HG03060 (cell line): ENCODE measurements at regions not wholly inside any gene's neighbourhood (a gene's known extent, or its start where the extent isn't known, plus 50 kb on each side); places are given as distances from the start of the nearest gene placed in this dataset.
A peak's percentile ranks its signal among the peaks of the same experiment; 100 is the strongest.
"Not testable (repeated sequence)": the region's sequence is repeated elsewhere in the genome, so short reads cannot be mapped to it uniquely, and the experiment has no call there.

ENCODE experiments used
- ATAC-seq: cut with Tn5 transposase; IDR thresholded peaks from one replicate; pipeline ENCODE4 v1.9.1; 2021; ENCODE audit warnings: low read depth, moderate number of reproducible peaks; ENCODE audit not compliant: unreplicated experiment

DNA sequence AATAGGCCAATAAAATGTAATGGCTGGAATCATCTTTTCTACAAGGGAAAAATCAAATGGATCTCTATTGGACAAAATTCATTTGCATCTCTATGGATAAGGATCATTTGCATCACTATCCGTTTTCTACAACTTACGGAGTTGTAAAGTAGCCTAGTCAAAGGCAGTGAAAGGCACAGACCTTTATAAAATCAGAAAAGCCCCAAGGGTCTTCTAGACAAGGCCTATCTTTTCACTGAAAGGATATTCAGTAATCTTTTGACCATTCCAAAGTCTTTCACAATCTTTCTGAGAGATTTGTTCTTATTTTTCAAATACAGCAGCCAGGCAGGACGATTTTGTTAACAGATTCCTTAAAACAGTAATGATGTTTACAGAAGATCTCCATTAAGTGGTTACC is 119.5 kb upstream of the JADE1 start:
- no peak for ATAC-seq

DNA sequence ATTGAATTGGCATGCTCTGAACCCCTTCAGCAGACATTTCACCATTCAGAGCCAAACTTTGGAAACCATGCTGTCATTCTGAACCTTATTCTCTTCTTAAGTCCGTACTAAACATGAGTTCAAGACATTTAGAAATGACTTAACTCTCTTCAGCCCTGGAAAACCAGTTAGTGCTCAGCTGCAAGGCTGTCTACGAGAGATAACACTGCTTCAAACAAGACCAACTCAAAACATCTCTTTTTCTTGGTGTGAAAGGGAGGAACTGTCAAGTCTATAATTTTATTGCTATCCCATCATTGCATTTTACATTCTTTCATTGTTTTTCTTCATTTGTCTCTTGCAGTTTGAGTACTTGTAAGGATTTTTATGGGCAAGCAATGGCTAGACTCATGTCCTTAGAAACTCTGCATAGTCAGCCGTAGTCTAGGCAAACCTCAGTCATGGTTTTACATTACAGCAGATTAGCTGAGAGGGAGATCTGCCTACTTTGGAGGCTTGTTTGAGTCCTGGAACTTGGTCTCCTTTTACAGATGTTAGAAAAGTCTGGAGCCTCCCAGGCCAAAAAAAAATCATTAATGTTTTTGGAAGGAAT is 120.6 kb upstream of the JADE1 start:
- ATAC-seq = no peak

DNA sequence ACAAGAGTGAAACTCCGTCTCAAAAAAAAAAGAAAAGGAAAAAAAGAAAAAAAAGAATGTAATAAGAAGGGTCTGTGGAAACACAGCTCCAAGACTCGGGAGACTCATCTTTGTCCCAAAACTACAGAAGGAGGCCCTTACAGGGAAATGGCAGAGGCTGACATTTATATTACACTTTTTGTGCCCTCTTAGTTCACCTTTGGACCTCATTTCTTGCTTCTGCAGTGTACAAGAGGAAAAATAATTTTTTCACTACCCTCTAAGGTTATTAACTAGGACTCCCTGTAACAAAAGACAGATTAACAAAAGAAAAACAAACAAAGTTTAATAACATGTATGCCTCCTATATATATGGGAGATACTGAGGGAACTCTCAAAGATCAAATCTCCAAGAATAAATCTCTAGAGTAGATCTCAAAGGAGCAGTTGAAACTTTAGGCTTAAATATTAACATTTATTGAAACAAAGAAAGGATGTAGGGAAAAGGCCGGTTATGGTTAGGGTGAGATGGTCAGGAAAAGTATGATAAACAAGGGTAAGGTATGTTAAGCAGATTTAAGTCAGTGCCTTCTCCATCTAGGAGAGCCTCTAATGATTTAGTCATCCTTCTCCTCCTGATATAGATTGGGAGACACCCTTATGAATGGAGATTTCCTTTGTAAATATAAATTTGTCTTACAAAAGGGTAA is 121.3 kb upstream of the JADE1 start:
- no peak for ATAC-seq

DNA sequence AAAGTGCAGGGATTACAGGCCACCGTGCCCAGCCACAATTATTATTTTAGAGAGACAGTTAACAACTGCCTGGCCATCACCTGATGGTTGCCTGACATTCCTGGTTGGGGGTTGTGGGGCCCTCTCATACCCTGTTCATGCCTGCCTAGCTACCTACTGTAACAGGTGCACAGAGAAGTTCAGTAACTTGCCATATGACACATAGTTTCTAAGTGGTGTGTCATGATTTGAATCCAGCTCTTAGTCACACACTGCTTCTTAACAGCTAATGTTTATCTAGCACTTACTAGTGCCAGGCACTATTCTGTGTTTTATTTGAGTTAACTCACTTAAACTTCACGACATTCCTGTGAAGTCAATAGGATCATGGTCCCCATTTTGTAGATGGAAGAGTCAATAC is 122.7 kb upstream of the JADE1 start:
- ATAC-seq = no peak

DNA sequence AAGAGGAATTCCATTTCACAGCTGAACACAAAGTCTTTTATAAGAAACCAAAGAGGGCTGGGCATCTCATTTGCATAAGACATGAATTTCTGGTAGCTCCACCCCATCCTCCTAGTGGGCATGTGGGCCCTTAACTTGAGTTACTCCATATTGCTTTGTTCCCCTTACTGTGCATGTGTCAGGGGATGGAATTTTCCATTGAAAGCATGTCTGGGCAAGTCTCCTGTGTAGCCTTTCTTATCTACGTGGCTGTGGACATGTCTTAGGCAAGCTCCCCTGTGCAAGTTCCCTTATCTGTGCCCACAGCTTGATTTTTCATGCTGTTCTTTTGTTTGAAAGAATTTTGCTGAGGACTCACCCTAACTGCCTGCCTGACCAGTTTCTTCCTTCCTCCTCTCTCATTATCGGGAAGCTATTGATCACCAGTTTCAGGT is 123.5 kb upstream of the JADE1 start:
- no peak for ATAC-seq

DNA sequence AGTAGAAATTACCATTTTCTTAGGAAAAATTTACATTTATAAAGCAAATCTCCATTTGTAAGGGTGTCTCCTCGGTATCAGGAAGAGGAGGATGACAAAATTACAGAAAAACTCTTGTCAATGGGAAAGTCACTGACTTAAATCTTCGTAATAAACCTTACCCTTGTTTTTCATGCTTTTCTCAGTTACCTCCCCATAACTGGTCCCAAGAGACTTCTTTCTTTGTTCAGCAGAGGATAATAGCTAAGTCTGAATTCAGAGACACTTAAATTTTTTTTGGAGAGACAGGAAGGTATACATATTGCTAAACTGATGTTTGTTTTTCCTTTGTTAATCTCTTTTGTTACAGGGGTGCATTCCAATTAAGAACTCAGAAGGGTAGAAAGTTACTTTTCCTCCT is 125.5 kb upstream of the JADE1 start:
- no peak for ATAC-seq

DNA sequence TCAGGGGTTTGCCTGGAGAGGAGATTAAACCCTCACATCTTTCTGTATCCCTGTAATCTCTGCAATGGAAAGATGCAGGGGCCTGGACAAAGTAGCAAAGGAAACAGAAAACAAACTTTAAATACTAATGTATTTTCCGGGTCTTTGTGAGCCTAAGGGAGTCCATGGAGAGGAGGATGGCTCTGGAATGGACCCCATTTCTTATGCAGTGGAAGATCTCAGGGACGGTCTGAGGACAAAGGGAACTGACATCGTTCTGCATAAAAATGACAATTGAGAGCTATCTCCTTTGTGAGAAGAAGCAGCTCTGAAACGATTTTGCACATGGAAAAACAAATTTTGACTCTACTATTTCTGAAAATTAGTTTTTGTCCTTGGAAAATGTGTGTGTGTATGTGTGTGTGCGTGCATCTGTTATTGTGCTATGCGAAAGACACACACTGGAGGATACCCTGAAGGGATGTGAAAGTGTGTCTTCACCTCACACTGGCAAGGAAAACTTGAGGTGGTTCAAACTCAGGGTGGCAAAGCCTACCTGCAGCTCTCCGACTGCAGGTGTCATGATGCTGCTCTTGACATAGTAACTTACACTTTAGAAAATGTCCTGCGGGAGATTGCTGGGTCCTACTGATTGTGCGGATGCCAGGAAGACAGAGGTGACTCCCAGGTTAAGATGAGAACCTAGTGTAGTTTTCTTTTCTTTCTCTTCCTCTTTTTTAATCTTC is 126.4 kb upstream of the JADE1 start:
- no peak for ATAC-seq

DNA sequence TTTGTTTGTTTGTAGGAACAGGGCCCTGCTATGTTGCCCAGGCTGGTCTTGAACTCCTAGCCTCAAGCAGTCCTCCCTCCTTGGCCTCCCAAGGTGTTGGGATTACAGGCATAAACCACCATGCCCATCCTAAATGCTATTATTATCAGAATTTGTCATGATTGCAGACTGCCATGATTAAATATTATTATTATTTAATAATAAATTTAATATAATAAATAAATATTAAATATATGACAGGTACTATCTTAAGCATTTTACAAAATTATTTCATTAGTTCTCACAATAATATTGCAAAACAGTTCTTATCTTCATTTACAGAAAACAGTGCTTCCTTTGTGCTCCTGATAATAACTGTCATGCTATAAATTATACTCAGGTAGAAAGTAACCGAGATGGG is 133.4 kb upstream of the JADE1 start:
- no peak for ATAC-seq

DNA sequence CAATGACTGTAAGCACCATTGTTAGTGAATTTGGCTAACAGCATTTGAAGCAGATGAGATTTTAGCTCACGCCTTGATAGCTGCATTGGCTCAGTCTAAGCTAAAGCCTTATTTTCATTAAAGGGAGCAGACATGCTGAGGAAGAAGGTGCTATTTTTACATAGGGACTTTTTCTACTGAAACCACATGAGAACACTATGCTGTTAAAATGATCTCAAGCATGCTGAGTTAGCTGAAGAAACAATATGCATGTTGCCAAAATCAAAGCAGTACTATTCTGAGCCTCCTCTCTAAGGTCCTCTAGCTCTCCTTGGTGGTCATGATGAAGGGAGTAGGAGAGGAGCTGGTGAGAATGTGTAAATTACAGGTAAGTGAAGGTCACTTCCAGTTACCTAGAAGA is 134.4 kb upstream of the JADE1 start:
- peak; percentile 96 for ATAC-seq

DNA sequence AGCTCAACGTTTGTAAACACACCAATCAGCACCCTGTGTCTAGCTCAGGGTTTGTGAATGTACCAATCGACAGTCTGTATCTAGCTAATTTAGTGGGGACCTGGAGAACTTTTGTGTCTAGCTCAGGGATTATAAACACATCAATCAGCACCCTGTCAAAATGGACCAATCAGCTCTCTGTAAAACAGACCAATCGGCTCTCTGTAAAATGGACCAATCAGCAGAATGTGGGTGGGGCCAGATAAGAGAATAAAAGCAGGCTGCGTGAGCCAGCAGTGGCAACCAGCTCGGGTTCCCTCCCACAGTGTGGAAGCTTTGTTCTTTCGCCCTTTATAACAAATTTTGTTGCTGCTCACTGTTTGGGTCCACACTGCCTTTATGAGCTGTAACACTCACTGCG is 136.3 kb upstream of the JADE1 start:
- ATAC-seq = not testable (repeated sequence)

DNA sequence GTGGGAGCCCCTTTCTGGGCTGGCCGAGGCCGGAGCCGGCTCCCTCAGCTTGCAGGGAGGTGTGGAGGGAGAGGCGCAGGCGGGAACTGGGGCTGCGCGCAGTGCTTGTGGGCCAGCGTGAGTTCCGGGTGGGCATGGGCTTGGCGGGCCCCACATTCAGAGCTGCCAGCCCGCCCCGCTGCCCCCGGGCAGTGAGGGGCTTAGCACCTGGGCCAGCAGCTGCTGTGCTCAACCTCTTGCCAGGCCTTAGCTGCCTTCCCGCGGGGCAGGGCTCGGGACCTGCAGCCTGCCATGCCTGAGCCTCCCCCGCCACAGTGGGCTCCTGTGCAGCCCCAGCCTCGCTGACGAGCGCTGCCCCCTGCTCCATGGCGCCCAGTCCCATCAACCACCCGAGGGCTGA is 136.9 kb upstream of the JADE1 start:
- ATAC-seq = not testable (repeated sequence)

DNA sequence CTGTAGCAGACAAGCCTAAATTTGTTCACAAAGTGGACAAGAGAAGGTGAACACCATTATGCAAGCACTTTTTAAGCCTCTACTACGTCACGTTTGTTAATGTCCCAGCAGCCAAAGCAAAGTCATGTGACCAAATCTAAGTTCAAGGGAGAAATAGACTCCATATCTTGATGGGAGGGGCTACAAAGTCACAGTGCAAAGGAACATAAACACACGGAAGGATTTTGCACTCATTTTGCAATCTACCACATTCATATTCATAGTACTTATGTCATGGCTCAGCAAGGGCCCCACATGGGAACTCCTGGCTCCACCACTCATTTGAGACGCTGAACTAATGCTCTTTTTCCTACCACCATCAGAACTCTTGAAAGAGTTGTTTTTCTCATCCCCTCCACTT is 139.0 kb upstream of the JADE1 start:
- ATAC-seq = no peak

DNA sequence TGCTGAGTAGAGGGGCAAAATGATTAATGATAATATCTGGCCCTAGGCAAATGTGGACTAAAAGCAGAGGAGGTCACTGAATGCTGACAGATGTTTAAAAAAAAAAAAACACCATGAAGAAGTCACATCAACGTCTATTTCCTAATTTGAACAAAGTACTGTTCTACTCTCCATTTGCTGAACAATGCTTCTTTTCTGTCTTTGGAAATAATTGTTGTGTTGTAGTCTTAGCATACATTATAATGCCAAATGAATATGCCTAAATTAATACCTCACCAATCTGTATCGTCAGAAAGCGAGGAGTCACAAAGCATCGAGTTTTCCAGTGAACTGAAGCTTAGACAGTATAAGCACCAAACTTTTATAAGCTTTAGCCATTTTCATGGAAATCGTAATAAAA is 140.9 kb upstream of the JADE1 start:
- no peak for ATAC-seq

DNA sequence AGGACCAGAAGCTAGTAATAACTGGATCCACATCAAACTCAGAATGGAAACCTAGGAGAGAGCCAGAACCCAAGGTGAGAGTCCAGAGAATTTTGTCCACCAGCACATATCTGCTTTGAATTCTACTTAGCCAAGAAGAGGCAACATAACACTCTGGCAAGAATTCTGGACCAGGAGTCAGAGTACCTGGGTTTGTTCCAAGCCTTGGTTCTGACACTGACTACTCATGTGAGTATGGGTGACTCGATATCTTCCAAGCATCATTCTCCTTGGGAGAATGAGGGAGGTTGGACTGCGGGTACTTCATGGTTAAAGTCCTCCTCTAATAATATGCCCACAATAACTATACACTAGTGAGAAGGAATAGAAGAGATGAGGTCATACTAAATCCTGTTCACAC is 144.0 kb upstream of the JADE1 start:
- ATAC-seq = no peak

DNA sequence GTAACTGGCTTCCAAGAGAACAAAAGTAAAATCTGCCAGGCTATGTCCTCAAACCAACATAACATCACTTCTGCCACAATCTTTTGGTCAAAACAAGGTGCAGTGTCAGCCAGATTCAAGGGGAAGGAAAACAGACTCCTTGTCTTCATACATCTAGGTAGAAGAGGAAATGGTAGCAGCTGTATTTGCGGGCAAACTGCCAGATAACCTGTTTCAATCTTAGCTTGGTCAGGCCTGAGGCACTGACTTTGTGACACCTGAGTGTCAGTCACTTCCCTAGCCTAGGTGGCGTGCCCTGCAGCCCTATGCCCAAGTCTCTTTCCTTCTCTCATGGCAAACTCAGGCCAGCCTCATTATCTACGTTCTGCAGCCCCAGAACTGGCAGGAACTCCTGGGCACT is 146.2 kb upstream of the JADE1 start:
- ATAC-seq = peak; percentile 87

DNA sequence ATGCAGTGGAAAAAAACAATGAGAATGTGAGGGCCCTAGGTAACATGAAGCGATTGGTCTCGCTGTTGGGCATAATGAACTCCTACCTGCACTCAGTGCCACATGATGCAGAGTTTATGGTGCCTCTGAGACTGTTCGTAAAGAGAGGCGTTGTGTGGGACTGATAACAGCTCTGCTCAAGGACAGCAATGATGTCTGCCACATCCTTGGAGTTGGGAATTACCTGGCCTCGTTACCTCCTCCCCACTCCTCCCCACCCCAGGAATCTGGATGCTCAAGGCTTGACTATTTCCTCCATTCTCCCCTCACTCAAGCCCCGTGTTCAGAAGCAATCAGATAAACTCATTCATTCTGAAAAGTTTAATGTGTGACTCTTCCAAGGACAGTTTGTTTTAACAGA is 148.0 kb upstream of the JADE1 start:
- ATAC-seq = no peak

DNA sequence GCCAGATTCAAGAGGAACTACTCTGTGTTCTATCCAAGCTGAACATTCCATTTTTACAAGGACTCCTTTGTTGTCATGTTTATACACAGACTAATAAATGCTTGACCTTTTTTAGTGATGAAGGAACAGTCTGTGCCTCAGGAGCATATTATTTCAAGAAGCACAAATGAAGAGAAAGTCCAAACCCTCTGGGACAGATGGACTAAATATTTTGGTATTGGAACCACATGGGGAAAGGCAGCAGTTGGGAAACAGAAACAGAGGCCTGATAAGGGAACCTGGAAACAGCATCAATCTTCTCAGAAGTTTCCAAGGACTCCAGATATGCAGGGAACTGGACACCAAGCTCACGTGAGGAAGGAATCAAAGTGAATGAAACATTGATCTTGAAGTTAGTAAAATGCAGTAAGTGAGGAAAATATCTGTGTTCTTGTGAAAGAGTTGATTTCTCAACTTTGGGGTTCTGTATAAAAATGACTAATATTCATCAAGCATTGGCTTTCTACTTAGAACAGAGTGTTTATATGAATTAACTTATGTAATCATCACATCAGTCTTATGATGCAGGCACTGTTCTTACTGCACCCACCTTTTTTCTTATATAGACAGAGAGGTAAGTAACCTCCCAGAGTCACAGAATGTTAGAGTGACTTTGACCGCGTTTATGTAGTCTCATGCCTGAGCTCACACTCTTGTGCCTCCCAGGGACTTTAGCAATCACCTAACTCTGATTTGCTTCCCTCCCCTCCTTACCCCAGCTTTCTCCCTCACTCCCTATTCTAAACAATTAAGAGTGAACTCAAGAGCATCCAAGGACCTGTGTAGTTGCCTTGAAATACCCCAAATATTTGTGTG is 148.9 kb upstream of the JADE1 start:
- no peak for ATAC-seq

DNA sequence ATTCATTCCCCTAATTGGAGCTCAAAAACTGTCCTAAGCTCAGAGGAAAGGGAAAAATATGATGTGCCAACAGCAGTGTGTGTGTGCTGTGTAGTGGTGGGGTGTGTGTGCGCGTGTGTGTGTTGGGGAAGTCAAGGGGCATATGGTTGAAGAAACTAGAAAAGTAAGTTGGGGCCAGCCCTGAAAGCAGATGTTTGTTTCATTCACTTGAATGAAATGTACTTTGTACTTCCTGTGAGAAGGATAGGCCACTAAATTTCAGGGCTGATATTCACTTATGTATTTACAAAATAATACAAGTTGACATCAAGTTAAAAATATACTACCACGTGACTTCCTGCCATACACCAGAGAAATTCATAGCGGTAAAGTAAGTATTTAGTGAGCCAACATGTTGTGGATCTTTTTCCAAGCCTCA is 151.3 kb upstream of the JADE1 start:
- no peak for ATAC-seq

DNA sequence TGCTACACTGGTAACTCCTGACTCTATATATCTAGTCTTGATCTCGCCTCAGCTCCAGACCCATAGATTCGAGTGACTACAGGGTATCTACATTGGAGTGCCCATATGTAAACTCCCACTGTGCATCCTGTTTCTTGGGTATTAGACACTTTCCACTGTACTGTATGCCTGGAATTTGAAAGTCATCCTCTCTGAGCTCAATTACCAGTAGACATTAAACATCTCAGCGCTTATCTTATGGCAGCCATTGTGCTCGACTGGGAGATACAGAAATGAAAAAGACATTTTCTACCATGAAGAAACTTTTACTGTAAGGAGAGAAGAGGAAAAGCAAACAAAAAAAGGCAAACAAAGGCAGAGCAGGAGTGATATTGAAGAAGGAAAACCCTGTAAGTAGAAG is 151.9 kb upstream of the JADE1 start:
- no peak for ATAC-seq

DNA sequence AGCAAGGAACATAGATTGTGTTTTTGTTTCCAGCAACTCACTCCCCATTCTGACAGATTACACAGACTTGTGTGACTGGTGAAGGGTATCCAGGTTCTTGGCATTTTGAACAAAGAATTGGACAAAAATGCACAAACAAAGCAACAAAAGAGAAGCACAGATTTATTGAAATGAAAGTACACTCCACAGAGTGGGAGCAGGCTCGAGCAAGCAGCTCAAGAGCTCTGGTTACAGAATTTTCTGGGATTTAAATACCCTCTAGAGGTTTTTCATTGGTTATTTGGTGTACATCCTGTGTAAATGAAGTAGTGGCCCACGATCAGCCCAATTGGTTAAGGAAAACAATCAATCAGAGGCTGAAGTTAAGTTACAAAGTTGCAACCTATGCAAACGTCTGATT is 155.0 kb upstream of the JADE1 start:
- ATAC-seq = no peak
